Ishikawa (cell line): ENCODE measurements at regions not wholly inside any gene's neighbourhood (a gene's known extent, or its start where the extent isn't known, plus 50 kb on each side); places are given as distances from the start of the nearest gene placed in this dataset.

Experiments
- CEBPB ChIP-seq: IDR thresholded peaks from 2 replicates; pipeline ENCODE4 v1.6.1; 2012
- CREB1 ChIP-seq: IDR thresholded peaks from 2 replicates; pipeline ENCODE4 v1.6.1; 2012; ENCODE audit warnings: low read depth
- EGR1 ChIP-seq: IDR thresholded peaks from 2 replicates; pipeline ENCODE4 v1.6.1; 2012
- EP300 ChIP-seq: IDR thresholded peaks from 2 replicates; pipeline ENCODE4 v1.6.1; 2012; ENCODE audit warnings: borderline replicate concordance
- FOXM1 ChIP-seq: IDR thresholded peaks from 2 replicates; pipeline ENCODE4 v1.6.1; 2012; ENCODE audit warnings: low read depth, borderline replicate concordance
- MAX ChIP-seq: IDR thresholded peaks from 2 replicates; pipeline ENCODE4 v1.6.1; 2012
- NFIC ChIP-seq: IDR thresholded peaks from 2 replicates; pipeline ENCODE4 v1.6.1; 2012
- RAD21 ChIP-seq: IDR thresholded peaks from 2 replicates; pipeline ENCODE4 v1.6.1; 2012; ENCODE audit warnings: low read depth
- REST ChIP-seq: IDR thresholded peaks from 2 replicates; pipeline ENCODE4 v1.6.1; 2012; ENCODE audit warnings: low read depth, mild to moderate bottlenecking
- TAF1 ChIP-seq: IDR thresholded peaks from 2 replicates; pipeline ENCODE4 v1.6.1; 2012; ENCODE audit warnings: low read depth, mild to moderate bottlenecking
- TCF12 ChIP-seq: IDR thresholded peaks from 2 replicates; pipeline ENCODE4 v1.6.1; 2012; ENCODE audit warnings: low read depth
- TEAD4 ChIP-seq: IDR thresholded peaks from 2 replicates; pipeline ENCODE4 v1.6.1; 2012
- USF1 ChIP-seq: IDR thresholded peaks from 2 replicates; pipeline ENCODE4 v1.6.1; 2012
- YY1 ChIP-seq: IDR thresholded peaks from 2 replicates; pipeline ENCODE4 v1.6.1; 2012; ENCODE audit warnings: low read depth
- ZBTB7A ChIP-seq: IDR thresholded peaks from 2 replicates; pipeline ENCODE4 v1.6.1; 2012; ENCODE audit warnings: low read depth

DNA sequence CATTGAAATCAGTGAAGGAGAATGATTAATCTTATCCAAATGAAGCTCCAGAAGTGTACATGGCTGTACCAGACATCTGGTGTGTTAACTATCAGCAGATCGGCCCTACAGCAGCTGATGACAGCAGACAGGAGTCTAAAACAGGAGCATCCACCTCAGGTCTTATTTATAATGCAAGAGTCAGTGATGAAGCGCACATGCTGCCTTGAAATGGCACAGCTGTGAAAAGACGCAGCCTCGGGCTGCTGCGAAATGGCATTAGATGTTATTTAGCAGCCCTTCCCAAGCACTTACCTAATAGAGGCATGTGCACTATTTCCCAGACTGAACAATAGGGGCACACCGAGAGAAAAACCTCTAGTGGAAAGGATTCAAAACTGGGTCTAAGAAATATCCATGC lies 472.3 kb upstream of the CBLB start:
- TF ChIP-seq TEAD4 (no peak), RAD21 (no peak), USF1 (no peak), REST (no peak), NFIC (no peak), TAF1 (no peak), ZBTB7A (no peak), EP300 (no peak), CEBPB (no peak), YY1 (no peak), MAX (no peak), EGR1 (no peak), FOXM1 (no peak), CREB1 (no peak), TCF12 (no peak)

- TF ChIP-seq TCF12 (no peak), ZBTB7A (no peak), EP300 (no peak), RAD21 (no peak), TEAD4 (no peak), MAX (no peak), CEBPB (no peak), NFIC (no peak), TAF1 (no peak), REST (no peak), CREB1 (no peak), EGR1 (no peak), USF1 (no peak), FOXM1 (no peak), YY1 (no peak)
These were observed 472.9 kb upstream of the CBLB start for GRCh38 chr3:106341586-106342162.

DNA sequence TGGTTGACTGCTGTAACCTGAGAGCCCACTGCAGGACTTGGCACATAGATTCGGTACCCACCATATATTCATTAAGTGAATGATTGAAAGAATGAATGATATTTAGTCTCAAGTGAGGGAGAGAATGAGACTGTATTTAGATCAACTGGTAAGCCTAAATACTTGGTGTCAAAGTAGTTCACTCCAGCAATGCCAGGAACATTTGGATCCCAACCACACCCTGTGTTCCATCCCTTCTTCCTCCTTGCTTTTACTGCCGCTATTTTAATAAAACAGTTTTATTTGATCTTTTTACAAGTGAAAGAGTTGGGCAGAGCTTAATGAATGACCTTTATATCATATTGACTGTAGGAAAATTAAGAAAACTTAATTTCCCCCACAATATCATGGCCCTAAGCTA lies 473.6 kb upstream of the CBLB start:
- no peak for TF ChIP-seq NFIC
- no peak for TF ChIP-seq TAF1
- no peak for TF ChIP-seq CEBPB
- no peak for TF ChIP-seq RAD21
- no peak for TF ChIP-seq TEAD4
- no peak for TF ChIP-seq EP300
- TF ChIP-seq EGR1 = no peak
- TF ChIP-seq YY1 = no peak
- no peak for TF ChIP-seq REST
- no peak for TF ChIP-seq CREB1
- no peak for TF ChIP-seq USF1
- no peak for TF ChIP-seq FOXM1
- TF ChIP-seq ZBTB7A = no peak
- no peak for TF ChIP-seq TCF12
- TF ChIP-seq MAX = no peak

GRCh38 chr3:106343811-106344210 lies 475.0 kb upstream of the CBLB start:
- TF ChIP-seq CREB1 = no peak
- TF ChIP-seq RAD21 = no peak
- no peak for TF ChIP-seq TCF12
- TF ChIP-seq NFIC = no peak
- no peak for TF ChIP-seq TAF1
- no peak for TF ChIP-seq ZBTB7A
- no peak for TF ChIP-seq EGR1
- no peak for TF ChIP-seq FOXM1
- no peak for TF ChIP-seq MAX
- TF ChIP-seq CEBPB = no peak
- TF ChIP-seq TEAD4 = no peak
- TF ChIP-seq EP300 = no peak
- TF ChIP-seq YY1 = no peak
- TF ChIP-seq USF1 = no peak
- TF ChIP-seq REST = no peak
